Skin epidermis (tissue), 12 donors: ENCODE measurements at regions not wholly inside any gene's neighbourhood (a gene's known extent, or its start where the extent isn't known, plus 50 kb on each side); places are given as distances from the start of the nearest gene placed in this dataset.
"Not testable (repeated sequence)": the region's sequence is repeated elsewhere in the genome, so short reads cannot be mapped to it uniquely, and the experiment has no call there.

Source experiments
- H3K27ac ChIP-seq, 21 experiments: fragments of 200-600 bp; sonication (generic) in 11 of 21; one replicate each; pipeline ENCODE4 v1.5.0; 2020; ENCODE audit warnings: mild to moderate bottlenecking in 3 of 21, inconsistent platforms in 2 of 21, moderate library complexity in 2 of 21
- H3K4me3 ChIP-seq, 7 experiments: fragments of 200-600 bp; sonication (generic) in 2 of 7; one replicate each; pipeline ENCODE4 v1.5.0; 2020; ENCODE audit warnings: inconsistent platforms in 2 of 7, mild to moderate bottlenecking in 2 of 7, moderate library complexity in 1 of 7

DNA sequence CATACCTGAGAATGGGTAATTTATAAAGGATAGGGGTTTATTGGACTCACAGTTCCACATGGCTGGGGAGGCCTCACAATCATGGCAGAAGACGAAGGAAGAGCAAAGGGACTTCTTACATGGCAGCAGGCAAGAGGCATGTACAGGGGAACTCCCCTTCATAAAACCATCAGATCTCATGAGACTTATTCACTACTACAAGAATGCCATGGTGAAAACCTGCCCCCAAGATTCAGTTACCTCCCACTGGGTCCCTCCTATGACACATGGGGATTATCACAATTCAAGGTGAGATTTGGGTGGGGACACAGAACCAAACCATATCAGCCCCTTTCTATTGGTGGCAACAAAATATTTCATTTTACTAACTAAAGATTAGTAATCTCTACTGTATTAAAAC is 204.1 kb upstream of the PLGLB2 start:
- not testable (repeated sequence) for H3K4me3 ChIP-seq

DNA sequence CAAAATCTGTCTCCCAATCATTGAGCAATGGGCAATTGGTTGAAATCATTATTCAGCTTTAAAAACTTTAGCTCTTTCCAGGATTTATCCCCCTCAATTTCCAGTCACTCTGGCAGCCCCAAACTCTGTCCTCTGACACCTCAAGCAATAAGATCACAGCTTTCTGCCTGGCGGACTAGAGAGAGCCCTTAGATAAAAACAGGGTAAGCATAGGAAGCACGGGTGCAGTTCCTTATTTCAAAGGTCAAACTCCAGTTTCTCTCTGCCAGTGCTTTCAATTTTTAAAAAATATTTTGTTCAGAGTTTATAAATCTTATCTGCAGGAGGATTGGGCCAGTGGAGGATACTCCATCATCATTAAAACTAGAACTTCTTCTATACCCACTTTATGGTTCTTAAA is 200.8 kb upstream of the PLGLB2 start:
- not testable (repeated sequence) for H3K4me3 ChIP-seq, H3K27ac ChIP-seq

More for the DNA sequence above, 204.1 kb upstream of the PLGLB2 start:
- not testable (repeated sequence) for H3K27ac ChIP-seq

GRCh38 chr2:87547966-87548365 is 199.9 kb upstream of the PLGLB2 start:
- not testable (repeated sequence) for H3K4me3 ChIP-seq, H3K27ac ChIP-seq

DNA sequence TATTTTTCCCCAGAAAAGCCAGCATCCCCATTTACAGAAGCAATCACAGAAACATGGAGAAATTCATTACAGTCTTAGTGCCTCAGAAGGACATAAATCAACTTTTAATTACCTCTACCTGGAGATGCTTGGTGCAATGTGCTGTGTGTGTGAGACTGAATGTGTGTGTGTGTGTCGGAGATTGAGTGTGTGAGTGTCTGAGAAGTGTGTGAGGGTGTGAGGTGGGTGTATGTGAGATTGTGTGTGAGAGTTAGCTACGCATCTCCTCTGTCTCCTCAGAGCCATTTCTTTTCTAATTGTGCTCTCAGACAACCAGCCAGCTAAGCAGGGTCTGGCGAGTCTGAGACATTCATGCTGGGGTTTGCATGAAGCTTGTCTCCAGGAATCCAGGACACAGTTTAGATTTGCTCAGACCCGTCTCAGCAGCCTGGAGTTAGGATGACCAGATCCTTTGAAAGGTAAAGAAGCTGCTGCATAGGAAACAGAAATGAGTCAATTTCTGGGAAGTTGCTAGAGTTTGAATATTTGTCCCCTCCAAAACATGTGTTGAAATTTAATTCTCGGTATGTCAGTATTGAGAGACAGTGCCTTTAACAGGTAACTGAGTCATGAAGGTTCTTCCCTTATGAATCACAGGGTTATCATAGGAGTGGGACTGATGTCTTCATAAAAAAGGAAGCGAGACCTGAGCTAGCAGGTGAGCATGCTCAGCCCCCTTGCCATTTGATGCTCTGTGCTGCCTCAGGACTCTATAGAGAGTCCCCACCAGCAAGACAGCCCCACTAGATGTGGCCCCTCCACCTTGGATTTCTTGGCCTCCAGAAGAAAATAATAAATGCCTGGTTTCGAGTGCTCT is 199.0 kb upstream of the PLGLB2 start:
- not testable (repeated sequence) for H3K4me3 ChIP-seq
- H3K27ac ChIP-seq, result peak overlapping the region in 1 of 21 experiments; percentile 35

DNA sequence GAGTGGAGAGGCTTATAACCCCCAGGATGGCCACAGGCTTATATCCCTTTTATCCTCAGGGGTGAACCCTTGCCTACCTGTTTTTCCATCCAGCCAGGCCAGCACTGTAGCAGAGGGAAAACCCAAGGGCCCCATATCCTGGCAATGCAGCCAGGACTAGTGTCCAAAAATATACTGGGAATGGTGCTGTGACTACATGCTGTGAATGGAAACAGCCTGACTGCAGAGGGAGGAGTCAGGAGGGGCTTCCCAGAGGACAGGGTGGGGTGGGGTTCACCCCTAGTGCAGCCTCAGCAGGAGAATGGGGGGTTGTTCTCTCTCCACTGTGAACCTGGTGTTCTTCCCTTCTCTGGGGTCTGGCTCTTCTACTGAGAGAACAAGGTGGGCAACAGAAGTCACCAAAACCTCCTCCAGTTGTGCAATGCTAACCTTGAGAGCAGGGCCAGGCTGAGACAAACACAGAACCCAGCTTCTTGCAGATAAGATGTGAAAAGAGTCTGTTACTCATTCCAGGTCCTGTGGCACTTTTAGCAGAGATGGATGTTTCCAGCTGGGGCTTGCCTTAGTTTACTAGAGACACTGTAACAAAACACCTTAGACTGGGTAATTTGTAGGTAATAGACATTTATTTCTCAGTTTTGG is 198.2 kb upstream of the PLGLB2 start:
- not testable (repeated sequence) for H3K4me3 ChIP-seq, H3K27ac ChIP-seq

- not testable (repeated sequence) for H3K4me3 ChIP-seq, H3K27ac ChIP-seq
These were observed 193.2 kb upstream of the PLGLB2 start for GRCh38 chr2:87554678-87555077.

GRCh38 chr2:87555082-87555481 is 192.8 kb upstream of the PLGLB2 start:
- H3K4me3 ChIP-seq, H3K27ac ChIP-seq: not testable (repeated sequence)

- not testable (repeated sequence) for H3K27ac ChIP-seq, H3K4me3 ChIP-seq
These were observed 188.9 kb upstream of the PLGLB2 start for GRCh38 chr2:87559001-87559400.

- H3K27ac ChIP-seq, H3K4me3 ChIP-seq: not testable (repeated sequence)
These were observed 188.2 kb upstream of the PLGLB2 start for GRCh38 chr2:87559735-87560134.

GRCh38 chr2:87565116-87565515 is 182.8 kb upstream of the PLGLB2 start:
- not testable (repeated sequence) for H3K27ac ChIP-seq, H3K4me3 ChIP-seq

- H3K27ac ChIP-seq, result not testable (repeated sequence)
These were observed 181.4 kb upstream of the PLGLB2 start for GRCh38 chr2:87566531-87566930.

GRCh38 chr2:87567093-87567492 is 180.8 kb upstream of the PLGLB2 start:
- H3K4me3 ChIP-seq, H3K27ac ChIP-seq: not testable (repeated sequence)

More at GRCh38 chr2:87566531-87566930, 181.4 kb upstream of the PLGLB2 start:
- H3K4me3 ChIP-seq, result not testable (repeated sequence)

- not testable (repeated sequence) for H3K27ac ChIP-seq, H3K4me3 ChIP-seq
These were observed 180.0 kb upstream of the PLGLB2 start for GRCh38 chr2:87567912-87568311.

DNA sequence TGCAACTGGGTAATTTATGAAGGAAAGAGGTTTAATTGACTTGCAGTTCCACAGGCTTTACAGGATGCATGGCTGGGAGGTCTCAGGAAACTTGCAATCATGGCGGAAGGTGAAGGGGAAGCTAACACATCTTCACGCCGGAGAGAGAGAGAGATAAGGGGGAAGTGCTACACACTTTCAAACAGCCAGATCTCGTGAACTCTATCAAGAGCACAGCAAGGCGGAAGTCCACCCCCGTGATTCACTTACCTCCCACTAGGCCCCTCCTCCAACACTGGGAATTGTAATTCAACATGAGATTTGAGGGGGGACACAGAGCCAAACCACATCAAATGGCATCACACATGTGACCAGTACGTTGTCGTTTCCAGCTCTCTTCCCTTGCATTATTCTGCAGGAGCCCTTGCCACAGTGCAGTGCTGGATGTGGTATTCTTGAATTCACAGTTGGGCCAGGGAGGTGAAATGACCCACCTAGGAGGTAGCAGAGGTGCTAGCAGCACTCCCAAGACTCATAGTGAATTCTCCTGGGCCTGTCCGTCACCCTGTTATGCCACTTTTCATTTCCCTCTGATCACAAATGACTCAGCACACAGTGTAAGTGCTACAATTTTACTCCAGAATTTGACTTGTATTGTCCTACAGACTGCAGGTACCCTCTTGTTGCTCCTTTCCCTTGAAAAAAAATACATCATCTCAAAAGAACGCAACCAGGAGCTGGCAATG is 179.2 kb upstream of the PLGLB2 start:
- not testable (repeated sequence) for H3K27ac ChIP-seq, H3K4me3 ChIP-seq

DNA sequence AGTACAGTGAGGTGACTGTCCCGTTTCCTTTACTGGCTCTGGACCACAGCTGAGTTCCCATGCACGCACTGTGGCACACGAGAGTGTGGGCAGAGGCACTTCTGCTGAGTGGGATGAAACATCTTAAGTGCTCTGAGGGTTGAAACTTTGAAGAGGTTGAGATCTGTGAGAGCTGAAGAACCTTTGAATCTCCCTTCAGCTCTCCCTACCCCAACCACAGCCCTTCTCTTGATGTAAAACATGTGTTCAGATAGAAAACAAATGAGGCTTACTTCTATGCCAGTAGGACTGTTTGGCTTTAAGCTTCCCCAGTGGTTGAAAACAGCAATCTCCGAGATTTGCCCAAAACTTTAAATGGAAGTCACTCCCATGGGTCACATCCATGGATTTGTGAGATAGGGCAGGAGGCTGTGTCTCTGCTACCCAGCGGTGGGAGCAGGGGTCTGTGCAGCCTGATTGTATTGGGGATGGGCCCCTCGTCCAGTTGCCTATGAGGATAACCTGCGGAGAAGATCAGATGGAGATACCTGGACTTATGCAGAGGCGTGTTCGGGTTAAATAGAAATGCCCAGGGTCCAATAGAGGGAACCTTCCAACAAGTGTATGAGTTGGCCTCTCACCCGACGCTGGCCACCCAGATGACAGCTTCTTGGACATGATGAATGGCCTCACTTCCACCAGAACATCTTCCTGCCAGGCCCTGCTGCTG is 178.0 kb upstream of the PLGLB2 start:
- not testable (repeated sequence) for H3K4me3 ChIP-seq, H3K27ac ChIP-seq

DNA sequence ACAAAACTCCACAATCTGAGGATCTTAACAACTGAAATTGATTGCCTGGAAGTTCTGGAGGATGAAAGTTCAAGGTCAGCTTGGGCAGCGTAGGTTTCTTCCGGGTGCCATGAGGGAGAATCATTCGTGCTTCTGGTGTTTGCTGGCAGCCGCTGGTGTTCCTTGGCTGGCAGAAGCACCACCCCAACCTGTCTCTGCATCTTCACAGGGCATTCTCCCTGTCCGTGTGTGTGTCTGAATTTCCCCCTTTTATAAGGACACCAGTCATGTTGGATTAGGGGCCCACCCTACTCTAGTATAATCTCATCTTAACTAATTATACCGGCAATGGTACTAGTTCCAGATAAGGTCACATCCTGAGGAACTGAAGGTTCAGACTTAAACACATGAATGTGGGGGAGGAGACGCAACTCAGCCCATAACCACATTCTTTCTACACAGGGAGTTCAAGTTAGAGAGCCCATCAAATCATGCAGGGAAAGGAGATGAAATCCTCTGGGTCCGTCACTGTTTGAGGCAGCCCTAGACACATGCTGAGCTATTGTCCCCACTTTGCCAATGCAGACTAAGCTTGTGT is 175.9 kb upstream of the PLGLB2 start:
- not testable (repeated sequence) for H3K27ac ChIP-seq, H3K4me3 ChIP-seq

DNA sequence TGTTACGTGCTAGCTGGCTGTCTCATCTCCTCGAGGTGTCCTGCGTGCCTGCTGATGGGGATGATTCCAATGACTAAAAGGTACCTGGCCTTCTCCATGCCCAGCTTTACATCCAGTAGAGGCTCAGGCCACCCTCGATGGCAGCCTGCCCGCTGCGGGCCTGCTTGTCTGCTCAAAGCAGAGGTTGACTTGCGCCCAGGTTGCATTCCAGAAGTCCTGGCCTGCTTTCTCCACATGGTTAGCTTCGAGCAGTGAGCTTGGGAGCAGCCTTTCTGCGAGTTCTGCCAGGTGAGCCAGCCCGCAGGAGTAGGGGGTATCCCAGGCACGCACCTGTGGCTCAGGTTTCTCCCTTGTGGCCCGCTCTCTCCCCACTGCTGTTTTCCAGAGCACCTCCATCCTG is 175.0 kb upstream of the PLGLB2 start:
- H3K27ac ChIP-seq, H3K4me3 ChIP-seq: not testable (repeated sequence)

GRCh38 chr2:87573386-87574192 is 174.3 kb upstream of the PLGLB2 start:
- not testable (repeated sequence) for H3K27ac ChIP-seq, H3K4me3 ChIP-seq
